Keratinocyte (primary cell): ENCODE measurements at regions not wholly inside any gene's neighbourhood (a gene's known extent, or its start where the extent isn't known, plus 50 kb on each side); places are given as distances from the start of the nearest gene placed in this dataset.

ENCODE experiments used
- DNase-seq: peaks from one replicate; pipeline ENCODE4 v3.0.0-alpha.2; 2011; ENCODE audit warnings: low read depth, missing footprints, low spot score
- FAIRE-seq: peaks from 2 replicates; lab custom pipeline; 2011; peaks lifted over from hg19 to GRCh38; lab: Jason Lieb, UNC
- H2AFZ ChIP-seq: 2 replicates; pipeline ENCODE4 v1.6.0; 2012; ENCODE audit warnings: low read length, control low read depth, inconsistent platforms; ENCODE audit not compliant: control insufficient read depth
- H3K27ac ChIP-seq: 2 replicates; pipeline ENCODE4 v1.5.1; 2011; ENCODE audit warnings: low read length; ENCODE audit not compliant: control insufficient read depth, insufficient read depth
- H3K27me3 ChIP-seq: 3 replicates; pipeline ENCODE4 v1.6.0; 2011; ENCODE audit warnings: low read length; ENCODE audit not compliant: control insufficient read depth, insufficient read depth; ENCODE audit errors: extremely low read depth
- H3K36me3 ChIP-seq, 2 experiments: 2 replicates in 1 of 2; 3 replicates in 1 of 2; pipeline ENCODE4 v1.5.1; 2011; ENCODE audit warnings: low read length in 2 of 2, mild to moderate bottlenecking in 1 of 2; ENCODE audit not compliant: control insufficient read depth in 2 of 2, insufficient read depth in 2 of 2; ENCODE audit errors: extremely low read depth in 1 of 2
- H3K4me1 ChIP-seq: 3 replicates; pipeline ENCODE4 v1.5.1; 2011; ENCODE audit warnings: low read length; ENCODE audit not compliant: control insufficient read depth, insufficient read depth; ENCODE audit errors: extremely low read depth
- H3K4me2 ChIP-seq: 3 replicates; pipeline ENCODE4 v1.6.0; 2011; ENCODE audit warnings: low read depth, low read length; ENCODE audit not compliant: control insufficient read depth, insufficient read depth; ENCODE audit errors: extremely low read depth
- H3K4me3 ChIP-seq, 3 experiments: fragments of 200-600 bp in 1 of 3; sonication (generic) in 1 of 3; 2 replicates in 2 of 3; 3 replicates in 1 of 3; pipeline ENCODE4 v1.5.1; 2011 to 2016; ENCODE audit warnings: low read length in 3 of 3, mild to moderate bottlenecking in 3 of 3, control low read depth in 2 of 3, inconsistent platforms in 1 of 3, low read depth in 1 of 3, mixed read lengths in 1 of 3, mixed run types in 1 of 3, moderate library complexity in 1 of 3; ENCODE audit not compliant: control insufficient read depth in 2 of 3, insufficient read depth in 2 of 3; ENCODE audit errors: extremely low read depth in 1 of 3
- H3K79me2 ChIP-seq: 2 replicates; pipeline ENCODE4 v1.6.0; 2012; ENCODE audit warnings: low read length; ENCODE audit not compliant: control insufficient read depth, insufficient read depth
- H3K9ac ChIP-seq: 3 replicates; pipeline ENCODE4 v1.6.0; 2011; ENCODE audit warnings: low read length; ENCODE audit not compliant: control insufficient read depth, insufficient read depth; ENCODE audit errors: extremely low read depth
- H3K9me1 ChIP-seq: 3 replicates; pipeline ENCODE4 v1.6.0; 2011; ENCODE audit warnings: low read length; ENCODE audit not compliant: control insufficient read depth, insufficient read depth; ENCODE audit errors: extremely low read depth
- H3K9me3 ChIP-seq: 2 replicates; pipeline ENCODE4 v1.5.1; 2012; ENCODE audit warnings: low read depth, low read length; ENCODE audit not compliant: control insufficient read depth
- H4K20me1 ChIP-seq: 3 replicates; pipeline ENCODE4 v1.6.0; 2011; ENCODE audit warnings: low read length; ENCODE audit not compliant: control insufficient read depth, insufficient read depth; ENCODE audit errors: extremely low read depth
- EZH2 ChIP-seq: IDR thresholded peaks from one replicate; pipeline ENCODE4 v1.6.1; 2012; ENCODE audit warnings: inconsistent platforms, mild to moderate bottlenecking, low read length, moderate library complexity
- dilution Hi-C: fragments of 300-500 bp; cut with MboI; formaldehyde crosslinking; loops from one replicate; pipeline ENCODE4 v1.7.0; 2020; ENCODE audit warnings: low sequenced_read_pairs; ENCODE audit not compliant: extremely low pct_ligation_motif_present
- TF ChIP-seq, protein P1 (sequence below), 3 experiments: IDR thresholded peaks in 1 of 3; conservative IDR thresholded peaks in 1 of 3; optimal IDR thresholded peaks in 1 of 3; 2 replicates in 2 of 3; 3 replicates in 1 of 3; pipeline versions ENCODE3 to v1.5.1; 2011; ENCODE audit warnings: low read length in 3 of 3, mild to moderate bottlenecking in 3 of 3, moderate library complexity in 2 of 3, control low read depth in 1 of 3, inconsistent platforms in 1 of 3; ENCODE audit not compliant: insufficient read depth in 2 of 3; ENCODE audit errors: extremely low read depth in 1 of 3

DNA sequence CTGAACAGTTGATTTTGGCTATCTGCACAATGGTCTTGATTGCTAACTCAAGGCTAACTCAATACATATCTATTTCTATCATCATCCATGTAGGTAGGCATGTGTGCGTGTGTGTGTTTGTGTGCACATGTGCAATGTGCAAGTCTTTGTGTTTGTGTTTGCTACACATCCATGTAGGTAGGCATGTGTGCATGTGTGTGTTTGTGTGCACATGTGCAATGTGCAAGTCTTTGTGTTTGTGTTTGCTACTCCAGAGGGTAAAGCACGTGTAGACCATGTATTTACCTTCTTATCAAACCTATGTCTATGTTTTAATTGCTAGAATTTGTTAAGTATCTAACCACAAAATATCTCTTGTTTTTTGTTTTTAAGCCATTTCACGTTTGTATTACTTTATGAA lies 962.6 kb downstream of the LRFN5 start:
- Histone ChIP-seq H3K9me3 (no peaks in the 10 kb centered on the region), H3K4me3 (no peak overlapping the region), H3K27ac (no peak overlapping the region), H3K4me2 (no peak overlapping the region), H3K4me1 (no peaks in the 10 kb centered on the region), H2AFZ (no peak overlapping the region), H3K79me2 (no peaks in the 10 kb centered on the region), H3K27me3 (no peaks in the 10 kb centered on the region), H4K20me1 (no peaks in the 10 kb centered on the region), H3K9me1 (no peaks in the 10 kb centered on the region), H3K9ac (no peak overlapping the region), H3K36me3 (no peaks in the 10 kb centered on the region)
- no peak for FAIRE-seq
- dilution Hi-C loops: no loop called here
- TF ChIP-seq, protein P1, sequence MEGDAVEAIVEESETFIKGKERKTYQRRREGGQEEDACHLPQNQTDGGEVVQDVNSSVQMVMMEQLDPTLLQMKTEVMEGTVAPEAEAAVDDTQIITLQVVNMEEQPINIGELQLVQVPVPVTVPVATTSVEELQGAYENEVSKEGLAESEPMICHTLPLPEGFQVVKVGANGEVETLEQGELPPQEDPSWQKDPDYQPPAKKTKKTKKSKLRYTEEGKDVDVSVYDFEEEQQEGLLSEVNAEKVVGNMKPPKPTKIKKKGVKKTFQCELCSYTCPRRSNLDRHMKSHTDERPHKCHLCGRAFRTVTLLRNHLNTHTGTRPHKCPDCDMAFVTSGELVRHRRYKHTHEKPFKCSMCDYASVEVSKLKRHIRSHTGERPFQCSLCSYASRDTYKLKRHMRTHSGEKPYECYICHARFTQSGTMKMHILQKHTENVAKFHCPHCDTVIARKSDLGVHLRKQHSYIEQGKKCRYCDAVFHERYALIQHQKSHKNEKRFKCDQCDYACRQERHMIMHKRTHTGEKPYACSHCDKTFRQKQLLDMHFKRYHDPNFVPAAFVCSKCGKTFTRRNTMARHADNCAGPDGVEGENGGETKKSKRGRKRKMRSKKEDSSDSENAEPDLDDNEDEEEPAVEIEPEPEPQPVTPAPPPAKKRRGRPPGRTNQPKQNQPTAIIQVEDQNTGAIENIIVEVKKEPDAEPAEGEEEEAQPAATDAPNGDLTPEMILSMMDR (optimal IDR thresholded peaks at IDR 0.05 in 1 of 3, IDR thresholded peaks at IDR 0.05 in 1 of 3, conservative IDR thresholded peaks at IDR 0.05 in 1 of 3; ENCODE audit: extremely low read depth in 1 of 3, insufficient read depth in 2 of 3, low read length in 3 of 3): no peak
- no peak for TF ChIP-seq EZH2
- DNase-seq: no peak

DNA sequence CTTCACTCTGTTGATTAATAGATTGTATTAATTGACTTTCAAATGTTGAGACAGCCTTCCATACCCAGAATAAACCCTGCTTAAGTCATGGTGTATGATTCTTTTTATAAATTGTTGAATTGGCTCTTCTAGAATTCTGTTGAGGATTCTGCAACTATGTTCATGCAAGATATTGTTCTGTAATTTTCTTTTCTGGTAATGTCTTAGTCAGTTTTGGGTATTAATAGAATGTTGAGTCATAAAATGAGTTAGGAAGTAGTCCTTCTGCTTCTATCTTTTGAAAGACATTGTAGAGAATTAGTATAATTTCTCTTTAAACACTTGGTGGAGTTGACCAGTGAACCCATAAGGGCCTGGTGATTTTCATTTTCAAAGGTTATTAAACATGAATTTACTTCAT lies 958.9 kb downstream of the LRFN5 start:
- Histone ChIP-seq H3K9me1 (no peaks in the 10 kb centered on the region), H3K4me1 (no peaks in the 10 kb centered on the region), H3K9me3 (no peaks in the 10 kb centered on the region), H3K79me2 (no peaks in the 10 kb centered on the region), H3K4me2 (no peak overlapping the region), H3K4me3 (no peak overlapping the region), H3K9ac (no peak overlapping the region), H2AFZ (no peak overlapping the region), H3K27me3 (no peaks in the 10 kb centered on the region), H3K36me3 (no peaks in the 10 kb centered on the region), H4K20me1 (no peaks in the 10 kb centered on the region), H3K27ac (no peak overlapping the region)
- no peak for DNase-seq
- no peak for FAIRE-seq
- no peak for TF ChIP-seq EZH2
- TF ChIP-seq, protein P1 (optimal IDR thresholded peaks at IDR 0.05 in 1 of 3, IDR thresholded peaks at IDR 0.05 in 1 of 3, conservative IDR thresholded peaks at IDR 0.05 in 1 of 3; ENCODE audit: extremely low read depth in 1 of 3, insufficient read depth in 2 of 3, low read length in 3 of 3): no peak
- dilution Hi-C loops: no loop called here
